Stimulated activated CD8-positive, alpha-beta memory T cell treated with anti-CD3 and anti-CD28 coated beads, Interleukin-7, amount 100 ng/mL, for 24 hours (primary cell): ENCODE measurements at regions not wholly inside any gene's neighbourhood (a gene's known extent, or its start where the extent isn't known, plus 50 kb on each side); places are given as distances from the start of the nearest gene placed in this dataset.
"Not testable (repeated sequence)": the region's sequence is repeated elsewhere in the genome, so short reads cannot be mapped to it uniquely, and the experiment has no call there.

Experiments used
- DNase-seq: peaks from one replicate; pipeline ENCODE4 v3.0.0-alpha.2; 2020; ENCODE audit warnings: low read depth

GRCh38 chr11:80257319-80258015, 816.6 kb upstream of the TENM4 start:
- DNase-seq = not testable (repeated sequence)

- DNase-seq = no peak
Observed at GRCh38 chr11:80255021-80255420, 814.2 kb upstream of the TENM4 start.

- DNase-seq = no peak
Observed at GRCh38 chr11:80241766-80242165, 800.9 kb upstream of the TENM4 start.

- no peak for DNase-seq
Observed at GRCh38 chr11:80240245-80240644, 799.4 kb upstream of the TENM4 start.

- DNase-seq = no peak
Observed at GRCh38 chr11:80239217-80239616, 798.4 kb upstream of the TENM4 start.

- DNase-seq = no peak
Observed at GRCh38 chr11:80227915-80228314, 787.1 kb upstream of the TENM4 start.

GRCh38 chr11:80214413-80214812, 773.6 kb upstream of the TENM4 start:
- no peak for DNase-seq

GRCh38 chr11:80211673-80212072, 770.8 kb upstream of the TENM4 start:
- no peak for DNase-seq

- DNase-seq = no peak
Observed at GRCh38 chr11:80204021-80204420, 763.2 kb upstream of the TENM4 start.

- DNase-seq = no peak
Observed at GRCh38 chr11:80196932-80197554, 756.2 kb upstream of the TENM4 start.

- DNase-seq = no peak
Observed at GRCh38 chr11:80196041-80196440, 755.2 kb upstream of the TENM4 start.

GRCh38 chr11:80194625-80195024, 753.8 kb upstream of the TENM4 start:
- no peak for DNase-seq

- no peak for DNase-seq
Observed at GRCh38 chr11:80194016-80194415, 753.2 kb upstream of the TENM4 start.

GRCh38 chr11:80188076-80188627, 747.3 kb upstream of the TENM4 start:
- DNase-seq = no peak

GRCh38 chr11:80186692-80187091, 745.9 kb upstream of the TENM4 start:
- no peak for DNase-seq

GRCh38 chr11:80182901-80183300, 742.1 kb upstream of the TENM4 start:
- no peak for DNase-seq

- no peak for DNase-seq
Observed at GRCh38 chr11:80173371-80174136, 732.7 kb upstream of the TENM4 start.

- DNase-seq = no peak
Observed at GRCh38 chr11:80168796-80169195, 728.0 kb upstream of the TENM4 start.

- no peak for DNase-seq
Observed at GRCh38 chr11:80167766-80168165, 726.9 kb upstream of the TENM4 start.

GRCh38 chr11:80165744-80166143, 724.9 kb upstream of the TENM4 start:
- DNase-seq = no peak

GRCh38 chr11:80163441-80163840, 722.6 kb upstream of the TENM4 start:
- DNase-seq = no peak

- DNase-seq = no peak
Observed at GRCh38 chr11:80163011-80163410, 722.2 kb upstream of the TENM4 start.

- no peak for DNase-seq
Observed at GRCh38 chr11:80162387-80162786, 721.6 kb upstream of the TENM4 start.
